Activated naive CD4-positive, alpha-beta T cell treated with anti-CD3 and anti-CD28 coated beads, Interleukin-2, amount 50 U/mL, for 72 hours (primary cell): ENCODE measurements at regions not wholly inside any gene's neighbourhood (a gene's known extent, or its start where the extent isn't known, plus 50 kb on each side); places are given as distances from the start of the nearest gene placed in this dataset.

Experiments used
- ATAC-seq, 2 donors: fragments of 150-1000 bp; cut with Tn5 transposase; 2 replicates each; pipeline ENCODE4 v1.10.0; 2021; ENCODE audit warnings: mild to moderate bottlenecking in 2 of 2, moderate library complexity in 2 of 2
- DNase-seq, 2 donors: peaks; one replicate each; pipeline ENCODE4 v3.0.0; 2021 to 2022; ENCODE audit warnings: low spot score in 2 of 2
- H3K27ac Mint-ChIP-seq, 2 donors: one replicate each; pipeline ENCODE4 v1.8.0; 2022; ENCODE audit warnings: mild to moderate bottlenecking in 2 of 2, mixed read lengths in 2 of 2
- H3K36me3 Mint-ChIP-seq, 2 donors: one replicate each; pipeline ENCODE4 v1.8.0; 2022; ENCODE audit warnings: mixed read lengths in 2 of 2
- H3K9me3 Mint-ChIP-seq, 2 donors: one replicate each; pipeline ENCODE4 v1.8.0; 2022; ENCODE audit warnings: mixed read lengths in 2 of 2

GRCh38 chr11:43545610-43546009, 134.9 kb upstream of the HSD17B12 start:
- H3K27ac Mint-ChIP-seq: no peak overlapping the region
- DNase-seq (no peak), ATAC-seq (no peak)
- H3K9me3 Mint-ChIP-seq: no peaks in the 10 kb centered on the region
- no peaks in the 10 kb centered on the region for H3K36me3 Mint-ChIP-seq

GRCh38 chr11:43546561-43547429, 133.7 kb upstream of the HSD17B12 start:
- H3K27ac Mint-ChIP-seq: no peak overlapping the region
- no peaks in the 10 kb centered on the region for H3K9me3 Mint-ChIP-seq
- no peaks in the 10 kb centered on the region for H3K36me3 Mint-ChIP-seq
- DNase-seq: no peak
- ATAC-seq: no peak

GRCh38 chr11:43547430-43547831, 133.1 kb upstream of the HSD17B12 start:
- DNase-seq (no peak), ATAC-seq (no peak)
- Mint-ChIP-seq H3K36me3 (no peaks in the 10 kb centered on the region), H3K9me3 (no peaks in the 10 kb centered on the region), H3K27ac (no peak overlapping the region)

GRCh38 chr11:43547889-43548381, 132.6 kb upstream of the HSD17B12 start:
- ATAC-seq (no peak), DNase-seq (no peak)
- Mint-ChIP-seq H3K27ac (no peak overlapping the region), H3K9me3 (no peaks in the 10 kb centered on the region), H3K36me3 (no peaks in the 10 kb centered on the region)

- Mint-ChIP-seq H3K27ac (no peak overlapping the region), H3K36me3 (no peaks in the 10 kb centered on the region), H3K9me3 (no peaks in the 10 kb centered on the region)
- ATAC-seq (no peak), DNase-seq (no peak)
Observed at GRCh38 chr11:43548916-43549315, 131.6 kb upstream of the HSD17B12 start.

GRCh38 chr11:43549624-43550023, 130.9 kb upstream of the HSD17B12 start:
- Mint-ChIP-seq H3K36me3 (no peaks in the 10 kb centered on the region), H3K27ac (no peak overlapping the region), H3K9me3 (no peaks in the 10 kb centered on the region)
- no peak for ATAC-seq
- DNase-seq: no peak

GRCh38 chr11:43550714-43551113, 129.8 kb upstream of the HSD17B12 start:
- Mint-ChIP-seq H3K36me3 (no peaks in the 10 kb centered on the region), H3K9me3 (no peaks in the 10 kb centered on the region), H3K27ac (no peak overlapping the region)
- no peak for DNase-seq
- no peak for ATAC-seq

- H3K27ac Mint-ChIP-seq: no peak overlapping the region
- DNase-seq (no peak), ATAC-seq (no peak)
- no peaks in the 10 kb centered on the region for H3K9me3 Mint-ChIP-seq
- H3K36me3 Mint-ChIP-seq: no peaks in the 10 kb centered on the region
Observed at GRCh38 chr11:43554148-43554473, 126.4 kb upstream of the HSD17B12 start.

GRCh38 chr11:43555186-43555585, 125.4 kb upstream of the HSD17B12 start:
- Mint-ChIP-seq H3K36me3 (no peaks in the 10 kb centered on the region), H3K27ac (no peak overlapping the region), H3K9me3 (no peaks in the 10 kb centered on the region)
- DNase-seq (no peak), ATAC-seq (no peak)

- no peaks in the 10 kb centered on the region for H3K9me3 Mint-ChIP-seq
- ATAC-seq (no peak), DNase-seq (no peak)
- no peak overlapping the region for H3K27ac Mint-ChIP-seq
- H3K36me3 Mint-ChIP-seq: no peaks in the 10 kb centered on the region
Observed at GRCh38 chr11:43555816-43556611, 124.5 kb upstream of the HSD17B12 start.

GRCh38 chr11:43556612-43557375, 123.7 kb upstream of the HSD17B12 start:
- no peaks in the 10 kb centered on the region for H3K36me3 Mint-ChIP-seq
- no peak for ATAC-seq
- H3K27ac Mint-ChIP-seq: no peak overlapping the region
- H3K9me3 Mint-ChIP-seq: no peaks in the 10 kb centered on the region
- no peak for DNase-seq

GRCh38 chr11:43557553-43558110, 122.9 kb upstream of the HSD17B12 start:
- DNase-seq (no peak), ATAC-seq (no peak)
- Mint-ChIP-seq H3K27ac (no peak overlapping the region), H3K36me3 (no peaks in the 10 kb centered on the region), H3K9me3 (no peaks in the 10 kb centered on the region)

GRCh38 chr11:43558146-43558545, 122.4 kb upstream of the HSD17B12 start:
- DNase-seq: no peak
- ATAC-seq: no peak
- no peaks in the 10 kb centered on the region for H3K9me3 Mint-ChIP-seq
- no peak overlapping the region for H3K27ac Mint-ChIP-seq
- no peaks in the 10 kb centered on the region for H3K36me3 Mint-ChIP-seq

- ATAC-seq (no peak), DNase-seq (no peak)
- Mint-ChIP-seq H3K9me3 (no peaks in the 10 kb centered on the region), H3K36me3 (no peaks in the 10 kb centered on the region), H3K27ac (no peak overlapping the region)
Observed at GRCh38 chr11:43558556-43559127, 121.9 kb upstream of the HSD17B12 start.

- no peak overlapping the region for H3K27ac Mint-ChIP-seq
- H3K36me3 Mint-ChIP-seq: no peaks in the 10 kb centered on the region
- no peak for DNase-seq
- no peak for ATAC-seq
- no peaks in the 10 kb centered on the region for H3K9me3 Mint-ChIP-seq
Observed at GRCh38 chr11:43561832-43562231, 118.7 kb upstream of the HSD17B12 start.

GRCh38 chr11:43567396-43567975, 113.1 kb upstream of the HSD17B12 start:
- DNase-seq (no peak), ATAC-seq (peak in 1 of 2 donors; percentile 48)
- no peak overlapping the region for H3K27ac Mint-ChIP-seq
- no peaks in the 10 kb centered on the region for H3K36me3 Mint-ChIP-seq
- no peaks in the 10 kb centered on the region for H3K9me3 Mint-ChIP-seq
